SKM-1 (cell line): ENCODE measurements at regions not wholly inside any gene's neighbourhood (a gene's known extent, or its start where the extent isn't known, plus 50 kb on each side); places are given as distances from the start of the nearest gene placed in this dataset.
"Not testable (repeated sequence)": the region's sequence is repeated elsewhere in the genome, so short reads cannot be mapped to it uniquely, and the experiment has no call there.

Experiments
- DNase-seq: peaks from one replicate; lab custom pipeline; 2025; ENCODE audit not compliant: unreplicated experiment; lab: John Stamatoyannopoulos, UW

DNA sequence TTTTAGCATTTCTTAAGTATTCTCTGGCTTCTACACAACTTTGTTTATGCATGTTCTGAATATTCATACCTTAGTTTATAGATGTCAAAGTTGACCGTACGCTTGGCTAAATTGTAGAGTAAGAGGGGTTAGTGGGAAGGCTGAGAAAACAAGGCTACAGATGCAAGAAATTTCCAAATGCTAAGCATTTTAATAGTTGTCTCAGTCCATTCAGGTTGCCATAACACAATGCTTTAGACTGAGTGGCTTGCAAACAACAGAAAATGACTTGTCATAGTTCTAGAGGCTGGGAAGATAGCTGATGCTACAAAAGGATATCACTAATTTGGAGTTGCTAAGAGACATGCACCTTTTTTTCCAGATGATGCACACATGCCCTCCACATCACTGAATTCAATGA, 53.0 kb upstream of the C1QTNF3 start:
- not testable (repeated sequence) for DNase-seq

DNA sequence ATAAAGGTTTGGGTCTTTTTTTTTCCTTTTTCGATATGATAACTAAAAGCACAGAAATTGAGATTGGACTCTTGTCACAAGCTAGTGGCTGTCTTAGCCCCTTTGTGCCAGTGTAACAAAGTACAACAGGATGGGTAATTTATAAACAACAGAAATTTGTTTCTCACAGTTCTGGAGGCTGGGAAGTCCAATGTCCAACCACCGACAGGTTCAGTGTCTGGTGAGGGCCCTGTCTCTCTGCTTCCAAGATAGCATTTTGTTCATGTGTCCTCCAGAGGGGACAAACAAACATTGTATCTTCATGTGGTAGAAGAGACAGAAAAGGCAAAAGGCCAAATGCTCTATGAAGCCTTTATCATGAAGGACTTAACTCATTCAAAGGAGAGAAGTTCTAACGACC, 56.9 kb upstream of the C1QTNF3 start:
- not testable (repeated sequence) for DNase-seq

DNA sequence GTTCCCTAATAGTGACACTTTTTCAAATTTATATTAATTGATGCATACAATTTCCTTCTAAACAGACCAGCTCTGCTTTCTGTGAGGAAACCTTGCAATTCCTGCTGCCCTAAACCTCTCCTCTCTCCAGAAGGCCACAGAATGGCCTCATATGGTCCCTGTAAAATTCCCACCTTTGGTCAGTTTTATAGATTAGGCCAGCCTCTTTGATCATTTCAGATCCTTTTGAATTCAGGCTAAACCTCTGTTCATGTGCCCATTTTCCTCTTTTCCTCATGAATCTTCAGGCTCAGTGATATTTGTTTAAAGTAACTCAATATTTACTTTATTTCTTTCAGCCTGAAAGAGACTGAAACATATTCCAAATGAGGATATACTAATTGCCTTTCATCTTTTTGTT, 58.6 kb upstream of the C1QTNF3 start:
- not testable (repeated sequence) for DNase-seq

DNA sequence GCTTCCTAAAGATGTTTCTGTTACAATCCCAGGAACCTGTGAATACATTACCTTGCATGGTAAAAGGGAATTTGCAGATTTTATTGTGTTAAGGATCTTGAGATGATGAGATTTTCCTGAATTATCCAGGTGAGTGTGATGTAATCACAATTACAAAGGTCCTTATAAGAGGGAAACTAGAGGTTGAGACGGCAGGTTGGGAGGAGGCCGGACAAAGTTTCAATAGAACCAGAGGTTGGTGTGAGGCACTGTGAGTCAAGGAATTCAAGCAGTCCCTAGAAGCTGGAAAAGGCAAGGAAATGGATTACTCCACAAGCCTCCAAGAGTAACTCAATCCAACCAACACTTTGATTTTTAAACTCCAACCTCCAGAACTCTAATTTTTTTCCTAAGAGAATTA, 65.9 kb upstream of the C1QTNF3 start:
- DNase-seq: not testable (repeated sequence)

DNA sequence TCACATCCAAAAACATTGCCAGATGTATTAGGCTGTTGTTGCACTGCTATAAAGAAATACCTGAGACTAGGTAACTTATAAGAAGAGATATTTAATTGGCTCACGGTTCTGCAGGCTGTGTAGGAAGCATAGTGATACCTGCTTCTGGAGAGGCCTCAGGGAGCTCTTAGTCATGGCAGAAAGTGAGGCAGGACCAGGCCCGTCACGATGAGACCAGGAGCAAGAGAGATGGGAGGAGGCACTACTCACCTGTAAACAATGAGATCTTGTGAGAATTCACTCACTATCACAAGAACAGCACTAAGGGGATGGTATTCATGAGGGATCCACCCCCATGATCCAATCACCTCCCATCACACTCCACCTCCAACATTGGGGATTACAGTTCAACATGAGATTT, 81.3 kb upstream of the C1QTNF3 start:
- DNase-seq: not testable (repeated sequence)

DNA sequence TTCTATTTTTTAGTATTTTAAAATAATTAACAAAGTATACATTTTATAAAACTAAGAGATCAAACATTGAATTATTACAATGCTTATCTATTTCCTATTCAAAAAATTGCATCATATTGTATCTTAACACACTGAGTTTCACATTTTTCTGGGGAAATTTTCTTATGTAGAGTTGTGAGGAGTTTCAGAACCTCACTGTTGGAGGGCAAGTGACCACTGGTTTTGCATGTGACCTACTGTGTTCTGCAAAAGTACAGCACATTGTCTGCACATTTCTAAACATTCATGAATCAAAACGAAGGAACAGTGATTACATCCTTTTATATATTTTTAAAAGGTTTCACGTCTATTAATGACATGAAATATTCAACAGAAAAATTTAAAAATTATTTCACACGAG, 82.3 kb upstream of the C1QTNF3 start:
- not testable (repeated sequence) for DNase-seq

DNA sequence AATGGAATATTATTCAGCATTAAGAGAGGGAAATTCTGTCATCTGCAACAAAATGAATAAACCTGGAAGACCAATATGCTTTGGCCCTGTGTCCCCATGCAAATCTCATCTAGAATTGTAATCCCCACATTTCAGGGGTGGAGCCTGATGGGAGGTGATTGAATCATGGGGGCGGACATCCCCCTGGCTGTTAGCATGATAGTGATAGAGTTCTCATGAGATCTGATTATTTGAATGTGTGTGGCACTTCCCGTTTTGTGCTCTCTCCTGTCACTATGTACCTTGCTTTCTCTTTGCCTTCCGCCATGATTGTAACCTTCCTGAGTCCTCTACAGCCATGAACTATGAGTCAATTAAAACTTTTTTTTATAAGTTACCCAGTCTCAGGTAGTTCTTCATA, 83.7 kb upstream of the C1QTNF3 start:
- not testable (repeated sequence) for DNase-seq

DNA sequence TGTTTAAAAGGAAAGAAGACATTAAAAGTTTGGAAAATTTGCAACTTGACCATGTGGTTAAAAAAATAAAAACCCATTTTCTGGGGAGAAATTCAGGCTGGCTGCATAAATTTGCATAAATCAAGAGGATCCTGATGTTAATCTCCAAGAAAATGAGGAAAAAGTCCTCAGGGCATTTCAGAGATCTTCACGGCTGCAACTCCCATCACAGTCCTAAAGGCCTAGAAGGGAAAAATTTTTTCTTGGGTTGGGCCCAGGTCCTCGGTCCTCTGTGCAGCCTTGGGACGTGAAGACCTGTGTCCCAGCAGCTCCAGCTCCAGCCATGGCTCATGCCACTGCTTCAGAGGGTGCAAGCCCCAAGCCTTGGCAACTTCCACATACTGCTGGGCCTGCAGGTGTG, 84.8 kb upstream of the C1QTNF3 start:
- not testable (repeated sequence) for DNase-seq

DNA sequence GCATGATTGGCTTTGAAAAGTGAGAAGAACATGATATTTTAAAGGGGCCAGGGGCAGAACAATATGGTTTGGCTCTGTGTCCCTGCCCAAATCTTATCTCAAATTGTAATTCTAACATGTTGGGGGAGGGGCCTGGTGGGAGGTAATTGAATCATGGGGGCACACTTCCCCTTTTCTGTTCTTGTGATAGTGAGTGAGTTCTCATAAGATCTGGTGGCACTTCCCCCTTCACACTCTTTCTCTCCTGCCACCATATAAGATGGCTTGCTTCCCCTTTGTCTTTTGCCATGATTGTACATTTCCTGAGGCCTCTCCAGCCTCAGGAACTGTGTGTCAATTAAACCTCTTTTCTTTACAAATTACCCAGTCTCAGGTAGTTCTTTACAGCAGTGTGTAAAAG, 85.9 kb upstream of the C1QTNF3 start:
- DNase-seq: not testable (repeated sequence)

DNA sequence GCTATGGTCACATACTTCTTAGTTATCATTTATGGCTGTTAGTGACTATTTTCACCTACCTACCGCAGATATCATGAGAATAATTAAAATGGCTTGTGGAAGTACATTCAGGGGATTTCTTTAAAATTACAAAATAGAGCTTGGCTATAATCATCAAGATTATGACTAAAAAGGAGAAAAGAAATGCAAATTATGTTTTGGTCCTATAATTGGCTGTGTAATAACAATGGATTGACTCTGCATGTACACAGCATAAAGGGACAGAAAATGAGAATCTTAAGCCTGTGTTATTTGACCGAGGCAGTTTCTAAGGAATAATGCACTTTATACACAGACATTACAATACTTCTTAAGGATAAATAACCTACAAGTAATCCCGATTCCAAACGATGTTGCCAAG, 112.0 kb upstream of the C1QTNF3 start:
- DNase-seq: not testable (repeated sequence)

DNA sequence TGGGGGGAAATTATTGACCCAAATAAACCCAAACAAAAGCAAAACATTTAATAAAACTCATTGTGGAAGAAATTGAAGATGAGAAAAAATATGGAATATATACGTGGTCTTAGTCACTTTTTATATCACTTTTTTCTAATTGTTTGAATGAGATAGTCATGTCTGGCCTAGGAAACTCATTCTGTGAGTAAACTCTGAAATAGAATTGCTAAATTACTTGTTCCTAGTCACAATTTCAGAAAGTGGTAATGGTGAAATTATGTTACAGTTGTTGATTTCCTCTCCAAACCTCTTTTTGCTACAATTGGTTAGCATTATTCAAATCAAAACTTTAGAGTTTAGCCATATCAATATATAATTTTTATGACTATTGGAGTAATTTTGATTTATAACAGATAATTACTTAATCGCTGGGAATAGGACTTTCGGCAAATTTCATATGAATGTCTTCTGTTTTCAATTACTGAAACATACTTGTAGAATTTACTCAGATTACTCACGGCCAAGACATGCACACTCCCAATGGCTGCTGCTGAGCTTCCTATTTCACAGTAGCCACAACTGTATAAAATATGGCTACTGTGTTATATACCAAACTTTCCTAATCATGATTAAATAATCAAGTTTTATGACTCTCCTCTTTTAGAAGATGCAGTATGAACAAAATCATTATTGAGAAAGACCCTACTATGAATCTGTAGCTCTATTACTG, 113.8 kb upstream of the C1QTNF3 start:
- DNase-seq: not testable (repeated sequence)

DNA sequence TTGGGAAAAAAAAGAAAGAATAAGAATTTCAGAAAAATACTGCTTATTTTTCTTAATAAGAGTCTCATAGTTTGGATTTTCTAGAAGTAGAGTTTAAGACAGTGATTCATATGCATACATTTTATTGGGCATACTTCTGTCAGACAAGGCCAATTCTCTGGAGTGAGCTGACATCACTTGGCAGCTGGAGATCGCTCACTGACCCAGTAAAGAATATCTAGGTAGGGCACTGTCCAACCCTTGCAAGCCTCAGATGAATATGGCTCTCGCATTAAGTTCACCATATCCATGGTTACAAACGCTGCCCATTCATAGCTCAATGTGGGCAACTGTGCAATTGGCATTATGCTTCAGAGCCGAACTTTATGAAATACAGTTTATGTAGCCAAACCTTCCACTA, 117.9 kb upstream of the C1QTNF3 start:
- not testable (repeated sequence) for DNase-seq

DNA sequence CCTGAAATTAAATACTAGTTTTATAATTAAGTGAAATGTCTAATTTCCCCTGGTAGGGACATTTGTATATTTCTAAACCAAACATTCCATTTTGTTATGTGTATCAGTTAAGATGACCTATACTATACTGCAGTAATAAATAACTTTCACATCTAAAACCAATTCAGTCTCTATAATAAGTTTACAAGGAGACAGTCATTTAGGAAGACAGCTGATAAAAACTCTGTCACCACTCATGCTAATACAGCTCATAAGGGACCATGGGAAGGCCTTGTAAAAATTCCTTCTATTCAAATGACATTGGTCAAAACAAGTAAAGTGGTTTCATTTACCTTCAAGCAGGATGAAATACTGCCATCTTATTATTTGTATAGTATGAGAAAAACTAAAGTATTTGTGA, 128.4 kb upstream of the C1QTNF3 start:
- DNase-seq: not testable (repeated sequence)

DNA sequence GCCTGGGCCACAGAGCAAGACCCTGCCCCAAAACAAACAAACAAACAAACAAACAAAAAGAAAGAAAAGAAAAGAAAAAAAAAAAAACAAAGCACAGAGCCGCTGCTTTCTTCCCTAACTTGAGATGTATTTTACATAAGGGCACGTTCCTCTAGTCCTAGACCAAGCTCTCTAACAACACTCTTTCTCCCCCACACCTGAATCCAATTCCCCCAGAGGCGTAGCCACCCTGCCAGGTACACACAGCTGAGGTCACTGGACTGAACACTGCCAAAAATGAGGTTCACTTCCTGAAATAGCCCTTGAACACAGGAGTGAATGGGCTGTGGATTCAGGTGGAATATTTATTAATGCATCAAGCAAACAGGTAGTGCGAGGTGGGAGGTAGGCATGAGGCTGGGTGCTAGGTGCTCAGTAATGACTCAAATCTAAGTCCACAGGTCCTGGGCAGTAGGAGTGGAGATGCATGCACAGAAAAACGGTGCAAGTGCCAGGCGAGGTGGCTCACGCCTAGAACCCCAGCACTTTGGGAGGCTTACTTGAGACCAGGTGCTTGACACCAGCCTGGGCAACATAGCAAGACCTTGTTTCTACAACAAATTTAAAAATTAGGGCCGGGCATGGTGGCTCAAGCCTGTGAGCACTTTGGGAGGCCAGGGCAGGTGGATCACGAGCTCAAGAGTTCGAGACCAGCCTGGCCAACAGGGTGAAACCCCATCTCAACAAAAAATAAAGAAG, 136.6 kb upstream of the C1QTNF3 start:
- DNase-seq: not testable (repeated sequence)

DNA sequence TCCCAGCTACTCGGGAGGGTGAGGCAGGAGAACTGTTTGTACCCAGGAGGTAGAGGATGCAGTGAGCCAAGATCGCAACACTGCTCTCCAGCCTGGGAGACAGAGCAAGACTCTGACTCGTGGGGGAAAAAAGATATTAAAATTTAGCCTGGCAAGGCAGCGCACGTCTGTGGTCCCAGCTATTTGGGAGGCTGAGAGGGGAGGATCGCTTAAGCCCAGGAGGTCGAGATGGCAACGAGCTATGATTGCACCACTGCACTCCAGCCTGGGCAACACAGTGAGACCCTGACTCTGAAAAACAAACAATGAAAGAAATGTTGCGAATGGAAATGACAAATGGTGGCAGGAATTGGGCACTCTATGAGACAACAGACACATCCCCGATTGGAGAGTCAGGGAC, 137.2 kb upstream of the C1QTNF3 start:
- DNase-seq: not testable (repeated sequence)

DNA sequence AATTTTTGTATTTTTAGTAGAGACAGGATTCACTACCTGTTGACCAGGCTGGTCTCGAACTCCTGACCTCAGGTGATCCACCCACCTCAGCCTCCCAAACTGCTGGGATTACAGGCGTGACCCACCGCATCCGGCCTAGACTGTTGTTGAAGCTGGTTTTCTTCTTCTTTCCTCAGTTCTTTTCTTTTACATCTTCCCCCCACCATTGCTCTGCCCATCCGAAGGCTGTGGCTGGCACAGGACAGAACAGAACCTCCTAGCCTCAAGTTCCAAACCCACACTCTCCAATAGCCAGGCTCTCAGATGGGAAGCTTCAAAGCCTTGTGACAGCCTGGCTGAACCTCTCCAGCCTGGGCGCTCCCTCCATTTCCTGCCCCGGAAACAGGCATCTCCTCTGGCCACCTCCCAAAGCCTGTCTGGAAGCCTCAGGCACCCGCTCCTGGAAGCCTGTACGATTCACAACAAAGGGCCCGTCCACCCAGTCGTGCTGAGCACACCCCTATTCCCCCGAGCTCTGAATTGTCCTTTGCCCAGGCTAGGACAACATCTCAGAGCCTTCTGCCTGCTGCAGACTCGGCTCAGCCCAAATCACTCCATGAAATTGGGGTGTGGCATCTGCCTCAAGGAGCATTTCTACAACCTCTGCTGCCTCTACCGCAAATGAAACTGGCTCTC, 138.1 kb upstream of the C1QTNF3 start:
- not testable (repeated sequence) for DNase-seq

DNA sequence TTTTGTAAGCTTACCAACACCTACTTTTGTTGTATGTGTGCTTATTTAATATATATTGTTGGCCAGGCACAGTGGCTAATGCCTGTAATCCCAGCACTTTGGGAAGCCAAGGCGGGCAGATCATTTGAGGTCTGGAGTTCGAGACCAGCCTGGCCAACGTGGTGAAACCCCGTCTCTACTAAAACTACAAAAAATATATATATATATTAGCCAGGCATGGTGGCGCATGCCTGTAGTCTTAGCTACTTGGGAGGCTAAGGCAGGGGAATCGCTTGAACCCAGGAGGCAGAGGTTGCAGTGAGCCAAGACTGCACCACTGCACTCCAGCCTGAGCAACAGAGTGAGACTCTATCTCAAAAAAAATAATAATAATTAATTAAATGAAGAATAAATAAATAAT, 142.0 kb upstream of the C1QTNF3 start:
- DNase-seq: not testable (repeated sequence)

DNA sequence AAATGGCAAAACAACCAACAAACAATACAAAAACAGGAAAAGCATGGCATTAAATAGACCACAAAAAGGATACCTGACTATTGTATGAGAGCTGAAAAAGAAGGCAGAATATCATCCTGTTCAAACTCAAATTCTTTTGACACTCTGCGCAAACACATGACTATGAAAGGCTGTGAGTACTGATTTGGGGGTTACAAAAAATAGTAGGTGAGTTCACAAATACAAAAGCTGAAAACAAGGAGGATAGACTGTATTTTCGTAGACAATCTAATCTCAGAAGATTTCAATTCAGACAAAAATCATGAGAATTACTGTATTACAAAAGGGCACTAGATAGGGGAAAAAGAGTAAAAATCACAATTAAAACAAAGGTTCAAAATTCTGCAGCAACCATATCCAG, 142.6 kb upstream of the C1QTNF3 start:
- not testable (repeated sequence) for DNase-seq

DNA sequence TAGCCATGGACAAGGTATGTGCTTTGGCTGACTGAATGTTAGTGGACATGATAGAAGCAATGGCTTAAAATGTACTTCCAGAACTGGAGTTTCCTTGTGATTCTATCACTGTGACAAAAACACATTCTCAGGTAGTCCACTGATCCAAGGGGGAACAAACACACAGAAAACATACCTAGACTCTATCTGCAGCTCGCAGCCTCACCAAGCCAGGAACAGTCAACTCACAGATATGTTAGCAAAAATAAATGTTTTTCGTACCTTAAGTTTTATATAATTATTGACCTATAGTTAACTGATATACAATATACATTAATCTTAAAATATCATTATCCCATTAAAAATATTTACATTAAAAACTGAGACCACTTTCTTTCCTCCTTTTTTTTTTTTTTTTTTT, 143.1 kb upstream of the C1QTNF3 start:
- not testable (repeated sequence) for DNase-seq

DNA sequence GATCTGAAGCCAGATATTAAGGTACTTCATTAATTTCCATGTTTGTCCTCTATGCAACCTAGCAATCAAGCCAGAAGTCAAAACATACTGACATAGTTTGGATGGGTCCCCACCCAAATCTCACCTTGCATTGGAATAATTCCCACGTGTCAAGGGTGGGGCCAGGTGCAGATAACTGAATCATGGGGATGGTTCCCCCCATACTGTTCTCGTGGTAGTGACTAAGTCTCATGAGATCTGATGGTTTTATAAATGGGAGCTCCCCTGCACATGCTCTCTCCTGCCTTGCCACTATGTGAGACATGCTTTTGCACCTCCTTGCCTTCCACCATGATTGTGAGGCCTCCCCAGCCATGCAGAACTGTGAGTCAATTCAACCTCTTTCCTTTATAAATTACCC, 143.9 kb upstream of the C1QTNF3 start:
- DNase-seq: not testable (repeated sequence)

DNA sequence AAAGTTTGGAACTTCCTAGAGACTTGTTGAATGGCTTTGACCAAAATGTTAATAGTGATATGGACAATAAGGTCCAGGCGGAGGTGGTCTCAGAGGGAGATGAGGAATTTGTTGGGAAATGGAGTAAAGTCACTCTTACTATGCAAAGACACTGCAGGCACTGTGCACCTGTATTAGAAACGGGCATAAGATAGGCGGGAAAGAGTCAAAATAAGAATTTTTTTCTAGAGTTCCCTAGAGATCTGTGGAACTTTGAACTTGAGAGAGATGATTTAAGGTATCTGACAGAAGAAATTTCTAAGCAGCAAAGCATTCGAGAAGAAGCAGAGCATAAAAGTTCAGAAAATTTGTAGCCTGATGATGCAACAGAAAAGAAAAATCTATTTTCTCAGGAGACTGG, 144.4 kb upstream of the C1QTNF3 start:
- DNase-seq: not testable (repeated sequence)
